G401 (cell line): ENCODE measurements at regions not wholly inside any gene's neighbourhood (a gene's known extent, or its start where the extent isn't known, plus 50 kb on each side); places are given as distances from the start of the nearest gene placed in this dataset.
"Not testable (repeated sequence)": the region's sequence is repeated elsewhere in the genome, so short reads cannot be mapped to it uniquely, and the experiment has no call there.

Source experiments
- DNase-seq: peaks from one replicate; pipeline ENCODE4 v3.0.0-alpha.2; 2015; ENCODE audit warnings: low spot score
- in situ Hi-C: cut with HindIII; loops from 2 replicates; pipeline ENCODE4 v1.10.0; 2016; ENCODE audit warnings: low sequenced_read_pairs, mixed read lengths

GRCh38 chrX:106468433-106468832 lies 143.3 kb upstream of the RADX start:
- in situ Hi-C loops: no loop called here
- DNase-seq: no peak

- DNase-seq: no peak
- in situ Hi-C loops: no loop called here
Measured at GRCh38 chrX:106479920-106480319, 131.9 kb upstream of the RADX start.

- in situ Hi-C loops: no loop called here
- DNase-seq: peak; percentile 36
Measured at GRCh38 chrX:106481341-106481740, 130.4 kb upstream of the RADX start.

- in situ Hi-C loops: no loop called here
- DNase-seq: no peak
Measured at GRCh38 chrX:106484233-106484632, 127.5 kb upstream of the RADX start.

- in situ Hi-C loops, DNase-seq: not testable (repeated sequence)
Measured at GRCh38 chrX:106493210-106493816, 118.5 kb upstream of the RADX start.

- in situ Hi-C loops: no loop called here
- DNase-seq: no peak
Measured at GRCh38 chrX:106499473-106499872, 112.3 kb upstream of the RADX start.

GRCh38 chrX:106510713-106511403 lies 100.9 kb upstream of the RADX start:
- DNase-seq: no peak
- in situ Hi-C loops: no loop called here
